ENCODE measurements at regions not wholly inside any gene's neighbourhood (a gene's known extent, or its start where the extent isn't known, plus 50 kb on each side); places are given as distances from the start of the nearest gene placed in this dataset.

DNA sequence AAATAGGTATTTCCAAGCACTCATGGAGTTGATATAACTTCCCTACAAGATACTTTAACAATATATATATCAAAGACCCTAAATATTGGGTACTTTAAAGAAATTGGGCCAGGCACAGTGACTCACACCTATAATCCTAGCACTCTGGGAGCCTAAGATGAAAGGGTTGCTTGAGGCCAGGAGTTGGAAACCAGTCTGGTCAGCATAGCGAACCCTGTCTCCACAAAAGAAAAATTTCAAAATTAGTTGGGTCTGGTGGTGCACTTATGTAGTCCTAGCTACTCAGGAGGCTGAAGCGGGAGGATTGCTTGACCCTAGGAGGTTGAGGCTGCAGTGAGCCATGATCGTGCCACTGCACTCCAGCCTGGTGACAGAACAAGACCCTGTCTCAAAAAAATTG is 393.9 kb upstream of the DEPDC1 start:
- Mint-ChIP-seq H3K36me3 (ENCODE audit: low read depth) (no peaks in the 10 kb centered on the region), H3K27me3 (no peaks in the 10 kb centered on the region), H3K27ac (no peak overlapping the region), H3K4me3 (no peak overlapping the region), H3K4me1 (no peaks in the 10 kb centered on the region), H3K9me3 (peaks cover 10% of the 10 kb centered on the region)
- ATAC-seq (ENCODE audit: low read depth) (no peak), DNase-seq (no peak)
- intact Hi-C loops (cut with micrococcal nuclease) = no loop called here
- TF ChIP-seq, protein P1, sequence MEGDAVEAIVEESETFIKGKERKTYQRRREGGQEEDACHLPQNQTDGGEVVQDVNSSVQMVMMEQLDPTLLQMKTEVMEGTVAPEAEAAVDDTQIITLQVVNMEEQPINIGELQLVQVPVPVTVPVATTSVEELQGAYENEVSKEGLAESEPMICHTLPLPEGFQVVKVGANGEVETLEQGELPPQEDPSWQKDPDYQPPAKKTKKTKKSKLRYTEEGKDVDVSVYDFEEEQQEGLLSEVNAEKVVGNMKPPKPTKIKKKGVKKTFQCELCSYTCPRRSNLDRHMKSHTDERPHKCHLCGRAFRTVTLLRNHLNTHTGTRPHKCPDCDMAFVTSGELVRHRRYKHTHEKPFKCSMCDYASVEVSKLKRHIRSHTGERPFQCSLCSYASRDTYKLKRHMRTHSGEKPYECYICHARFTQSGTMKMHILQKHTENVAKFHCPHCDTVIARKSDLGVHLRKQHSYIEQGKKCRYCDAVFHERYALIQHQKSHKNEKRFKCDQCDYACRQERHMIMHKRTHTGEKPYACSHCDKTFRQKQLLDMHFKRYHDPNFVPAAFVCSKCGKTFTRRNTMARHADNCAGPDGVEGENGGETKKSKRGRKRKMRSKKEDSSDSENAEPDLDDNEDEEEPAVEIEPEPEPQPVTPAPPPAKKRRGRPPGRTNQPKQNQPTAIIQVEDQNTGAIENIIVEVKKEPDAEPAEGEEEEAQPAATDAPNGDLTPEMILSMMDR (IDR thresholded peaks at IDR 0.05) = no peak
- POLR2A ChIA-PET = no interaction called here
- CTCF ChIA-PET = no interaction called here

DNA sequence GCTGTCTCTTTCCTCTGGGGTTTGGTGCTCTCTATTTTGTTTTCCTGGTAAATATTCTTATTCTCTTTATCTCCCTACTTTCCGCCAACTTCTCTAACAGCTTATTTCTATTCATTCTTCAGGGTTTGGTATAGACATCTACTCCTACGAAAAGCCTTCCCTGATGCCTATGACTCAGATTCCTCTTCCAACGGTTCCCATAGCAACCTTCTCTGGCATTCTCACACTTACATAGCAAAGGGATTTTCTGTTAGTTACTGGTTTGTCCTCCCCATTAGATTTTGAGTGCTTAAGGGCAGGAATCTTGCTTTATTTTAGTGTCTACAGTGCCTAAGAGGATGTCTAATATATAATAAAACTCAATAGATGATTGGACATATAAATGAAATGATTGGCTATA is 407.6 kb upstream of the DEPDC1 start:
- H3K4me1 Mint-ChIP-seq = no peaks in the 10 kb centered on the region
- intact Hi-C loops (cut with micrococcal nuclease) = no loop called here
- no peaks in the 10 kb centered on the region for H3K27me3 Mint-ChIP-seq
- CTCF ChIA-PET = no interaction called here
- H3K27ac Mint-ChIP-seq = no peak overlapping the region
- TF ChIP-seq, protein P1 (IDR thresholded peaks at IDR 0.05) = no peak
- no peaks in the 10 kb centered on the region for H3K36me3 Mint-ChIP-seq (ENCODE audit: low read depth)
- POLR2A ChIA-PET = no interaction called here
- no peak overlapping the region for H3K4me3 Mint-ChIP-seq
- H3K9me3 Mint-ChIP-seq = peaks cover 2% of the 10 kb centered on the region
- DNase-seq (no peak), ATAC-seq (ENCODE audit: low read depth) (no peak)

DNA sequence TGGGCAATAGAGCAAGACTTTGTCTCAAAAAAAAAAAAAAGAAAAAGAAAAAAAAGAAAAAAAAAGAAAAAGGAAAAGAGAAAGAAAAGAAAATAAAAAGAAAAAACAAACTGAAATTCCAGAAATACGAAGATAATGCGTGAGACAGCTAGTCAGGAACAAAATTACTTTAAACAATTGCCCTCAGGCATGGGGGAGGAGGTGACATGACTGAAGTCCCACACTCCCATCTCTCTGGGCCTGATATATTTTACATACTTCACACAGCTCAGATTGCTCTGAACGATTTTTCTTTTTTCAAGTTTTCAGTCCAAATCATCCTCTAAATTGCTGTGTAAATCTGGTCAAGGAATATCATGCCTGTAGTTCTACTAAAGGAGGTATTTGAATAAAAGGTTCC is 409.5 kb upstream of the DEPDC1 start:
- no peak for ATAC-seq (ENCODE audit: low read depth)
- TF ChIP-seq, protein P1 (IDR thresholded peaks at IDR 0.05) = no peak
- Mint-ChIP-seq H3K4me1 (no peaks in the 10 kb centered on the region), H3K9me3 (peaks cover 4% of the 10 kb centered on the region), H3K4me3 (no peak overlapping the region), H3K27ac (no peak overlapping the region), H3K36me3 (ENCODE audit: low read depth) (no peaks in the 10 kb centered on the region), H3K27me3 (no peaks in the 10 kb centered on the region)
- intact Hi-C loops (cut with micrococcal nuclease) = no loop called here
- ChIA-PET POLR2A (no interaction called here), CTCF (no interaction called here)
- no peak for DNase-seq

DNA sequence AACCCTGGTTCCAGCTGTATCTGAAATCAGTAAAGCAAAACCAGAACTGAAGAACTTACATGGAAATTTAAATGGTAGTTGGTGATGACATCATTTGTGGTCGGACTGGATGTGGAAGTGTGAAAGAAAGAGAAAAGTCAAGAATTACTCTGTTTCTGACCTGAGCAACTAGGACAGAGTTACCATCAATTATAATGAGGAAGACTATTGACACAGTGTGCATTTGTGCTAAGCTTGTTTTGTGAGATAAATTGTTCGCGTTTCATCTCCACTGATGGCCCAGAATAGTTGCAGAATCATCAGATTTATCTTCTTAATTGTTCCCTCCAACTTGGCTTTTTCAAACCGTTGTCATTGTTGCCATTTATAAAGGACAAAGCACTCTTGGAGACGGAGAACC is 410.6 kb upstream of the DEPDC1 start:
- intact Hi-C loops (cut with micrococcal nuclease) = no loop called here
- ChIA-PET CTCF (no interaction called here), POLR2A (no interaction called here)
- ATAC-seq (ENCODE audit: low read depth) = no peak
- no peak overlapping the region for H3K4me3 Mint-ChIP-seq
- H3K4me1 Mint-ChIP-seq = no peaks in the 10 kb centered on the region
- no peak overlapping the region for H3K27ac Mint-ChIP-seq
- peaks cover 5% of the 10 kb centered on the region for H3K9me3 Mint-ChIP-seq
- DNase-seq = no peak
- H3K36me3 Mint-ChIP-seq (ENCODE audit: low read depth) = no peaks in the 10 kb centered on the region
- TF ChIP-seq, protein P1 (IDR thresholded peaks at IDR 0.05) = no peak
- H3K27me3 Mint-ChIP-seq = no peaks in the 10 kb centered on the region

DNA sequence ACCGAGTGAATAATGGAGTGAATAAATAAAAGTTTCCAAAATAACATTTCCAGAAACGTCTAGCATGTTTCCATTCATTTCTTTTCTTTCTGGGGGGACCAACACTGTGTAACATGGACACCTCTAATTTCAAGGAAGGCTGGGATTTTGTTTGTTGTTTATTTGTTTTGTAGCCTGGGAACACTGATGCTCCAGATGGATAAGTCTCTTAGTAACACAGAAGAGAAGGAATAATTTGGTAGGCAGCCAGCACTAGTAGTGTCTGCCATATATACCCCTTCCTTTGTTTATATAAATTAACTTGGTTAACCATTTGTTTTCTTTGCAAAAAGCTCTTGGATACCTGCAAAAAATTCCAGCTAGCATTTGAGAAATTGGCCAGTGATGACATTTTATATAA is 411.4 kb upstream of the DEPDC1 start:
- CTCF ChIA-PET = no interaction called here
- no peaks in the 10 kb centered on the region for H3K27me3 Mint-ChIP-seq
- no peak overlapping the region for H3K27ac Mint-ChIP-seq
- H3K4me3 Mint-ChIP-seq = no peak overlapping the region
- no peaks in the 10 kb centered on the region for H3K4me1 Mint-ChIP-seq
- TF ChIP-seq, protein P1 (IDR thresholded peaks at IDR 0.05) = no peak
- POLR2A ChIA-PET = no interaction called here
- ATAC-seq (ENCODE audit: low read depth) = no peak
- no peak for DNase-seq
- no peaks in the 10 kb centered on the region for H3K36me3 Mint-ChIP-seq (ENCODE audit: low read depth)
- peaks cover 10% of the 10 kb centered on the region for H3K9me3 Mint-ChIP-seq
- intact Hi-C loops (cut with micrococcal nuclease) = no loop called here

Data from activated B cell treated with CpG ODN at 0.5 μM for 24 hours (primary cell).